ENCODE measurements at regions not wholly inside any gene's neighbourhood (a gene's known extent, or its start where the extent isn't known, plus 50 kb on each side); places are given as distances from the start of the nearest gene placed in this dataset.

DNA sequence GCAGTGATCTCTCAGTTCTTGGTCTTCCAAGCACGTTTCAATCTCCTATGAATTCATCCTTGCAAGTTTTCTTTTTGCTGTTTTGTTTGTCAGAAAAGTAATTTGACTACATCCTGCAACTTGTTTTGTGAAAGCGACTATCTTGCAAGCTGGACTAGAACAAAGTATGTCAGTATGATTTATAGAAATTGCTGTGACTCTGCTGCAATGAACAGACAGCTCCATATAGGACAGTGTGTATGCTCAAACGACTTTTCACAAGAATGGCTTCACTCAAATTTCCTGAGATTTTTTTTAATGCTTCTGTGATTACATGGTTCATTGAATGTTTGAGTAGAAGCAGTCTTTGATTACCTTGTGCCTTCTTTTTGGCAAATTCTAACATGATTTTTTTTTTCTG, 123.5 kb upstream of the TRHDE start:
- Mint-ChIP-seq H3K4me3 (no peak overlapping the region), H3K27me3 (ENCODE audit: insufficient read depth) (peaks cover 12% of the 10 kb centered on the region), H3K36me3 (ENCODE audit: low read depth) (no peaks in the 10 kb centered on the region), H3K27ac (no peak overlapping the region), H3K4me1 (ENCODE audit: low read depth) (no peaks in the 10 kb centered on the region), H3K9me3 (no peaks in the 10 kb centered on the region)
- no peak for TF ChIP-seq CTCF (IDR thresholded peaks at IDR 0.05)
- no peak for DNase-seq

GRCh38 chr12:72162875-72163274, 109.3 kb upstream of the TRHDE start:
- no peak for TF ChIP-seq CTCF (IDR thresholded peaks at IDR 0.05)
- no peak overlapping the region for H3K4me3 Mint-ChIP-seq
- peaks cover 3% of the 10 kb centered on the region; the same call in 1 of the 2 replicates for H3K27me3 Mint-ChIP-seq (ENCODE audit: insufficient read depth)
- H3K27ac Mint-ChIP-seq: no peak overlapping the region
- H3K4me1 Mint-ChIP-seq (ENCODE audit: low read depth): no peaks in the 10 kb centered on the region
- no peaks in the 10 kb centered on the region for H3K9me3 Mint-ChIP-seq
- H3K36me3 Mint-ChIP-seq (ENCODE audit: low read depth): no peaks in the 10 kb centered on the region
- no peak for DNase-seq

DNA sequence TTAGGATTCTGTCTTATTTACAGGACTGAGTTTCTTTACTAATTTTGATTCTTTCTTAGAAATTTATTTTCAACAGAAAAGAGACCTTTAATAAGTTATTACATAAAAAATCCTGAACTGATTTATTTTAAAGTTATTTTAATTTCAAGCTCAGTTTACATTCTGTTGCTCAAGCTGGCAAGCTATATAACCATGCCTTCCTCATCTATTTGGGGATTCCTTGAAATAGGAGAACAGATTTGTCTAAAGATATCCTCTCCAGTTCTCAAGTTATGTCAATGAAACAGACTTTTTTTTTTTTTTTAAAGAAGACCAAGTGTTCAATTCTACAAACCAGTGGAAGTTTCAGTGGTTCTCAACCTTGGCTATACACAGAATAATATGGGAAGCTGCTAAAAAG, 103.3 kb upstream of the TRHDE start:
- no peak for DNase-seq
- Mint-ChIP-seq H3K4me1 (ENCODE audit: low read depth) (no peaks in the 10 kb centered on the region), H3K27me3 (ENCODE audit: insufficient read depth) (peaks cover 2% of the 10 kb centered on the region; the same call in 1 of the 2 replicates), H3K9me3 (no peaks in the 10 kb centered on the region), H3K27ac (no peak overlapping the region), H3K36me3 (ENCODE audit: low read depth) (no peaks in the 10 kb centered on the region), H3K4me3 (no peak overlapping the region)
- TF ChIP-seq CTCF (IDR thresholded peaks at IDR 0.05): no peak

DNA sequence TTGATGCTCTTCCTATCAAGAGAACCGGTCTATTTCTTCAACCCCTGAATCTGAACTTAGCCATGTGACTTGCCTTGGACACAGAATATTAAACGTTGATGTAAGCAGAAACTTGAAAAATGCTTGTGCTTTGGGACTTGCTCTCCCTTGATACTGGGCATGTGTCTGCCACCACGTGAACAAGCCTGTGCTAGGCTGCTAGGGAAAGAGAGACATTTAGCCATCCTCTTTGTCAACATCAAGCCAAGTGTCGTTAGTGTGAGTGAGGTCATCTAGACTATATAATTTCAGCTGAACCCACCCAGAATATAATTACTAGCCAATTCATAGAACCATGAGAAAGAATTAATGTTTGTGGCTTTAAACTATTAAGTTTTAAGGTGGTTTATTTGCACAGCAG, 98.2 kb upstream of the TRHDE start:
- H3K4me3 Mint-ChIP-seq: no peak overlapping the region
- no peaks in the 10 kb centered on the region for H3K4me1 Mint-ChIP-seq (ENCODE audit: low read depth)
- no peaks in the 10 kb centered on the region for H3K36me3 Mint-ChIP-seq (ENCODE audit: low read depth)
- no peak for TF ChIP-seq CTCF (IDR thresholded peaks at IDR 0.05)
- no peaks in the 10 kb centered on the region for H3K9me3 Mint-ChIP-seq
- DNase-seq: no peak
- no peak overlapping the region for H3K27ac Mint-ChIP-seq
- no peaks in the 10 kb centered on the region for H3K27me3 Mint-ChIP-seq (ENCODE audit: insufficient read depth)

GRCh38 chr12:72178244-72178643, 93.9 kb upstream of the TRHDE start:
- no peak for TF ChIP-seq CTCF (IDR thresholded peaks at IDR 0.05)
- Mint-ChIP-seq H3K4me3 (no peak overlapping the region), H3K9me3 (no peaks in the 10 kb centered on the region), H3K4me1 (ENCODE audit: low read depth) (no peaks in the 10 kb centered on the region), H3K27ac (no peak overlapping the region), H3K36me3 (ENCODE audit: low read depth) (no peaks in the 10 kb centered on the region), H3K27me3 (ENCODE audit: insufficient read depth) (no peaks in the 10 kb centered on the region; the same call in 1 of the 2 replicates)
- no peak for DNase-seq

DNA sequence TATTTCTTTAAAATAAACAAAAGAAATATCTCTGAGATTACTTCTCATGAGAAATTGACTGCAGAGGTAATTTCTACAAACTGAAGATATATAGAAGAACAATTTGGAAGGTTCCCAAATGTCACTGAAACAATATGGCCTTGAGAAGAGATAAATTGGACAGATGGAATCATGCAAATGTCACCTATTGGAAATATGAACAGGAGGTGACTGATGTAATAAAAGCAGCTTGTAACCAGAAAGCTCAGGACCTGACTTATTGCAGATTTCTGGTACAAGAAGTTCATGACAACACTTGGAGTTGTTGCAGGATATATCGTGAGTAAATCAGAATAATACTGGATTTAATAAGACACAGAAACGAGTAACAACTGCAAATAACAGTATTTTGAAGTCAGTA, 93.3 kb upstream of the TRHDE start:
- Mint-ChIP-seq H3K4me3 (no peak overlapping the region), H3K4me1 (ENCODE audit: low read depth) (no peaks in the 10 kb centered on the region), H3K9me3 (no peaks in the 10 kb centered on the region), H3K36me3 (ENCODE audit: low read depth) (no peaks in the 10 kb centered on the region), H3K27ac (no peak overlapping the region), H3K27me3 (ENCODE audit: insufficient read depth) (no peaks in the 10 kb centered on the region; the same call in 1 of the 2 replicates)
- no peak for TF ChIP-seq CTCF (IDR thresholded peaks at IDR 0.05)
- no peak for DNase-seq
